T-helper 1 cell treated with Interleukin-12 subunit alpha and Interleukin-12 subunit beta and Interleukin-4 antibody, amounts not matched to agents 30 ng/mL and 1 ng/mL, for 36 hours (primary cell): ENCODE measurements at regions not wholly inside any gene's neighbourhood (a gene's known extent, or its start where the extent isn't known, plus 50 kb on each side); places are given as distances from the start of the nearest gene placed in this dataset.

Experiments
- intact Hi-C: fragments of 100-400 bp; cut with micrococcal nuclease; formaldehyde crosslinking; loops from one replicate; pipeline ENCODE4 v1.15.1; 2024

DNA sequence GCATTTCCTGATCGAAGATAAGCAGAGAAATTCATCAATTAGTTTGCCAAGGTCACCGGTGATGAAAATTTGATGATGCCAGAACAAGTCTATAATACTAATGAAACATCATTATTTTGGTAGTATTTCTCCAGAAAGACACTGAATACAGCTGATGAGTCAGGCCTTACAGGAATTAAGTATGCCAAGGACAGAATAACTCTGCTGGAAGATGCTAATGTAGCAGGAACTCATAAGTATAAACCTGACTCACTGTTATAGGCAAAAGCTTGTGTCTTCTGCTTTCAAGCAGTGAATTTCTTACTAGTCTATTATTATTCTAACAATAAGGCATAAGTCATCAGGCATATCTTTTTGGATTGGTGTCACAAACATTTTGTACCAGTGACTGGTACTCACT, 1825.1 kb upstream of the IGFBP7 start:
- intact Hi-C loops = no loop called here

DNA sequence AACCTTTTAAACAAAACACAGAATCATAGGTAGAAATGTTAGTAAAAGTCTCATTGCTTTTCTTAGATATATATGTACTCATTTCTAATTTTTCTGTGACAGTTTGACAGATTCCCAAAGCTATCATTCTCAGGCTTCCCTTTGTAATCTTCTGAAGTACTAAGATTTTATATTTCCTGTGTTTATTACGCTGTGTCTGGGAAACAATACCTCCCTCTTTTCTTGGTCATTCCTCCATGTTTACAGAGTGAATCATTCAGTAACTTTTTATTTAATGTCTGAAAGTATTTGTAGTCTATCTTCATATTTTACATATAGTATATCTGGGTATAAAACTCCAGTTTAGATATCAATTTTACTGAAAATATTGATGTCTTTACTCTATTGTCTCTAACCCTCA, 1826.3 kb upstream of the IGFBP7 start:
- intact Hi-C loops = no loop called here

DNA sequence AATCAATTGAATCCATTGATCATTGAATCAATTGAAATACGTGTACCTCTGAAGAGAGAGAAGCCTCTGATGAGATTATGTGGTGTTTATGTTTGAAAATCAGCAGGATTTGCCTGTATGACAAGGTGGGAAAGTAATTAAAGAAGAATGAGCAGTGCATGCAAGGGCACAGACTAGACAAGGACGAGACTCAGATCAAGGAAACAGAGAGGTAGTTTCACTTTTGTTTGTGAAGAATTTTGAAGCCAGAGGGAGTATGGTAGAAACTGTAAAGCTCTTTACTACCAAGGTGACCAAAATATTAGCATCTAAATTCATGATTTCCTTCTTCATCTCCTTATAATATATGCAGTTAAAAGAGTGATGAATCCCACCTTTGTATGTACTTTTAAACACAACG, 1830.0 kb upstream of the IGFBP7 start:
- intact Hi-C loops = no loop called here

DNA sequence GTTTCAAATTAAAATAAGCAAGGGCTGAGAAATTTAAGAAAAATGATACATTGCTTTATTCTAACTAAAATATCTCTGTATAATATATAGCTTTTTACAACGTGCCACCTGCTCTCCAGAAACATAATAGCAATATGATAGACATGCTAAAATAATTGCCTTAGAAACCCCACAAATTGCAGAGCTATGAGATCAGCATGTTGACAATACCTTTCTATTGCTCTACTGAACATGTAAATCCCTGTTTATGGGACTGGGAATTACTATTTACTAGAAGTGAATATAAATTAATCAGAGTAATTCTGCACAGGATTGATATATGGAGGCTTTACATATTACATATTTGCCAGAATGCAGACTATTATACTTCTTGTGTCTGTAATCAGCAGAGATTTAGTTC, 1831.1 kb upstream of the IGFBP7 start:
- intact Hi-C loops = no loop called here

DNA sequence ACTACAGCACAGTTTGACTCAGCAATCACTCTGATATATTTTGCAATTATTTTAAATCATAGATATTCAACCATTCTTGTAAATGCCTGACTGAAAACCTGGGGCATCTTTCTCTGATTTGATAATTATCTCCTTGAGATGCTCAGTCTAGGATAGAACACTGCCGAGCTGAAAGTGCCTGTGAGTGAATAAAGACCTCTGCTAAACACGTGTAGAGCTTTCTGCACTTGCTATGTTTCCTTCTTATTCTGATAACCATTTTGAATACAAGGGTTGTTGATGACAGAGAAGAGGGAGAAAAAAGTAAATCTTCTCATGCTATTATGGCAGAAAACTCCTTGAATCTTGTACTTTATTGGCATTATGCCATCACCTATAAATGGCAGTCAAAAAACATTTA, 1843.4 kb upstream of the IGFBP7 start:
- intact Hi-C loops = no loop called here

DNA sequence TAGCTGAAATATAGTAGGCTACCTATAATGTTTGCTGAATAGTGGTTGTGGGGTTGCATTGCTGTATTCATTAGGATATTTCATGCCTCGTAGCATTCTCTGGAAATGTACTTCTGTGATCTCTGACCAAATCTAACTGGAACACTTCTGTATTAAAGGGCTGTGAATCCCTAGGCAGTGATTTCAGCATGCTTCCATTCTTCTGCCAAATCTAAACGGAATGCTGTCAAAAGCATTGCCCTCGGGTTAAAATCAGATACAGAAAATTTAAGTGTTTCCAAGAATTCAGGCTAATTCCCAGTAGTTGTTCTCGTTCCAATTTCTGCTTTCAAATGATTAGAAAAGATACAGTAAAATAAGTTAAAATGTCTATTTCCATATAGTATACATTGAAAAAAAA, 1847.5 kb upstream of the IGFBP7 start:
- intact Hi-C loops = no loop called here

DNA sequence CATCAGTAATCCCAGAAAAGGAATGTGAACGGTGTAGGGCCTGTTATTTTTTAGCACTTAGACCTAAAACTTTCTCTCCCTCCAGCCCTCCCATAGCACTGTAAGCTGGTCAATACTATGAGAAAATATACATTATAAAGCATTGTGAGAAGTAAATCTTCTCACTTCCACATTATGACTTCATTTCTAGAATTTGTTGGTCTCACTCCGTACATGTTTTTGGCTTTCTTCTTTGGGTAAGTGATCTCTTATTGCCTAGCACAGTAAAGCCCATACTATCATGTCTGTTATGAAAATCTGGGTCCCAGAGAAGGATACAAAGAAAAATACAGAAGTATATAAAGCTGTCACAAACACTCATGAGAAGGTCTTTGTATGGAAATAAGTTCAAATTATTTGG, 1851.1 kb upstream of the IGFBP7 start:
- intact Hi-C loops = no loop called here

DNA sequence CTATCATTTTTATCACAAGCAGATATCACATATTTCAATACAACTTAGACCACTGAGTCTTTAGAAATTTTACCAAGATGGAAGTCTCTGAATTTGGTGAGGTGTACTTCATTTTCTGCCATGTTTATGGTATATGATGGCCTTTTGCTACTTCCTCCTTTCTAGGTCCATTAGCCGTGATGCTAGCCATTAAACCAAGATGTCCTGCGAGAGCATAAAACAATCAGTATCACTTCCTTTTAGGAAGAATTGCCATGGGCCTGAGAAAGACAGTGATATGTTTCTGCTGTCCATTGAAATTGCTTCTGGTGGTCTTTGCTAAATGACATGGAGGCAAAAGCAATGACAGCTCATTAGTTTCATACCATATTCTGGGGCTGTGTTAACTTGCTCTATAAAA, 1851.7 kb upstream of the IGFBP7 start:
- intact Hi-C loops = no loop called here

DNA sequence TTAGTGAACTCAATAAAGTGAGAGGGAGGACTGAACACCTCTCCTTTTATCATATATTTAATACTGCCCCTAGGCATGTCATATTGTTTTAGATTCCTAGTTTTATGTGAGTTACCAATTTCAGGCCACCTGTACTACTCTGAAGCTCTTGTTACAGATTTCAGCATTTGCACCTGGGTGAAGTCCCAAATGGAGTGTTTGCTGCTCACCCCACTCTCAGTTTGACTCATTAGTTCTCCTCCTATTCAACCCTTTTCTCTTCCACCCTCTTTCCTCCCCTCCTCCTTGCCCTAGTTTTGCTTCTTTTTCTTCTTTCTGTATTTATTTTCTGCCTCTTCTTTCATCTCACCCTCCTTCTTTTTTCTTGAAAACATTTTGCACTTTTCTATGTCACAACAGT, 1852.2 kb upstream of the IGFBP7 start:
- intact Hi-C loops = no loop called here

DNA sequence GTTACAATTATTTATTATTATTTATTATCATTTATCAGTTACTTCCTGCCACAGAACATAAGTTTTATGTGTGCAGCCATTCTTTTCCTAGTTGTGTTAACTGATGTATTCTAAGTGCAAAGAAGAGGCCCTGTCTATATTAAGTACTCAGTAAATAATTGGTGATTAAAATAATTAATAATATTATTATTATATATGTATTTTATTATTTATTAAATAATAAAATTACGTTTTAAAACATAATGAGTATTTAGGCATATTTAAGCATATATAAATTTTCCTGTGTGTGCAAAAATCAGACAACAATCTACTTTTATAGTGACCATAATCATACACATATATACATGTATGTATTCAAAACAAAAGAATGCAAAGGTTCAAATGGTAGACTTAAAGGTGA, 1871.6 kb upstream of the IGFBP7 start:
- intact Hi-C loops = no loop called here

DNA sequence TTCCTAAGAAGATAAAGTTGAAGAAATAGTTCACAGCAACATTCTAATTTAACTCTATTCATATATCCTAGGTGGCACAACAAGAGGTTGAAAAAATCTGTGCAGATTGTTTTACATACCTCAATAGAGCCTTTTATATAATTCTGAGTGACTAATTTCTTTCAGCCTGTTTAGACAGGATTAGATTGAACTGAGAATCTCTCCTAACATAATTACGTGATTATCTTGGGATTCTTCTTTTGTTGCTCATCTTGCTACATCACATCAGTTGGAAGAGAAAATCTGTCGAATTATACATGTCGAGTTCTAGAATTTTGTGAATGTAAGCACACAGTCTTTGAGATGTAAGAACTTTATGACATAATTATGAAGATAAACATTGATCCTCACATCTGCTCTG, 1873.7 kb upstream of the IGFBP7 start:
- intact Hi-C loops = no loop called here

DNA sequence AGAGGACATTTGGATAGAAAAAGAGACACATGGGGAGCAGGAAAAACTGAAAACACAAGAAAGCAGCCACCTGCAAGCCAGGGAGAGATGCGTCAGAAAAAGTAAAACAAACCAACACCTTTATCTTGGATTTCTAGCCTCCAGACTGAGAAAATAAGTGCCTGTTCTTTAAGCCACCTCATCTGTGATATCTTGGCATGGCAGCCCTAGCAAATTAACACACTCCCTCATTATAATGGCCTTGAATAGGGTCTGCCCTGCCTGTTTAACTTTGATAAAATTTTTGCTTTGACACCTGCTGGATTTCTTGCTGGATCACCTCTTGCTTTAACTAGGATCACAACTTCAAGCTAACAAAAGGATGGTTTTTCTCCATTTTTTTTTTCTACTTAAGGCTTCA, 1892.0 kb upstream of the IGFBP7 start:
- intact Hi-C loops = no loop called here

DNA sequence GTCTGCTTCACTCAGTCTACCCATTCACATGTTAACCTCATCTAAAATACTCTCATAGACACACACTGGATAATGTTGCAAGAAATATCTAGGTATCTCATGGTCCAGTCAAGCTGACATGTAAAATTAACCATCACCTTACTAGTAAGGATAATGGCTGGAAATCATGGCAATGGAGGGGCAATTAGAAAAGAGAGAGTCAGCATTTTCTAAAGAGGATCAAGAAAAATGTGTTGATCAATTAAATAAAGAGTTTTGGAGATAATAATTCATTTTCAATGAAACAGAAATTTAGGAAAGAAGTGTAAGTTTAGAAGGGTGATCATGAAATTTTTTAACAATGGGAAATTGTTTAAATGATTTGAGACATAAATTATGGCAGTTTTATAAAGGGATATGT, 1914.1 kb upstream of the IGFBP7 start:
- intact Hi-C loops = no loop called here

DNA sequence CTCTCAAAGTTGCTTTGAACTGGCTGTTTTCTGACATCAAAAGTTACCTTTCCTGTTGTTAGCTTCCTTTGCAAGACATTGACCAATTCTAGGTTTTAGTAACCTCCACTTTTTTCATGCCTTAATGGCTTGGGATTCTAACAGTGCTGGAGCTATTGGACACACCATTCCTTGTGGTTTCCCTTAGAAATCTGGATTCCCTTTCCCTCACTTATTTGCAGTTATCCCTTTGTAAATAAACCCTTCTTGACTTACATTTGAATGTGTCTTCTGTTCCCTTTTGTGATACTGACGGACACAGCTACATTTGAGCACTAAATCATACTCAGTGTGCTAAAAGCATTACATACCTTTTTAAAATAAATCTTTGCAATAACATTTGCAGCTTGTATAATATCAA, 1927.6 kb upstream of the IGFBP7 start:
- intact Hi-C loops = no loop called here

DNA sequence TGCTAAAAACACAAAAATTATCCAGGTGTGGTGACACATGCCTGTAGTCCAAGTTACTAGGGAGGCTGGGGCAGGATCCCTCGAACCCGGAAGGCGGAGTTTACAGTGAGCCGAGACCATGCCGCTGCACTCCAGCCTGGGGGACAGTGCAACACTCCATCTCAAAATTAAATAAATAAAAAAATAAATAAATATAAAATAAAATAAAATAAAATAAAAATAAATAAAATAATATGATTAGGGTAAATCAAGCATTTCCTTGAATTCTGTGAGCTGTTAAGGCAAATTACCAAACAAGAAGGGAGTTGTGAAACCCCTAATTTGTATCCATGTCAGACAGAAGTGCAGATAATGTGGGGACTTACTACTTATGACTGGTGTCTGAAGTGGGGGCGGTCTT, 1928.9 kb upstream of the IGFBP7 start:
- intact Hi-C loops = no loop called here

DNA sequence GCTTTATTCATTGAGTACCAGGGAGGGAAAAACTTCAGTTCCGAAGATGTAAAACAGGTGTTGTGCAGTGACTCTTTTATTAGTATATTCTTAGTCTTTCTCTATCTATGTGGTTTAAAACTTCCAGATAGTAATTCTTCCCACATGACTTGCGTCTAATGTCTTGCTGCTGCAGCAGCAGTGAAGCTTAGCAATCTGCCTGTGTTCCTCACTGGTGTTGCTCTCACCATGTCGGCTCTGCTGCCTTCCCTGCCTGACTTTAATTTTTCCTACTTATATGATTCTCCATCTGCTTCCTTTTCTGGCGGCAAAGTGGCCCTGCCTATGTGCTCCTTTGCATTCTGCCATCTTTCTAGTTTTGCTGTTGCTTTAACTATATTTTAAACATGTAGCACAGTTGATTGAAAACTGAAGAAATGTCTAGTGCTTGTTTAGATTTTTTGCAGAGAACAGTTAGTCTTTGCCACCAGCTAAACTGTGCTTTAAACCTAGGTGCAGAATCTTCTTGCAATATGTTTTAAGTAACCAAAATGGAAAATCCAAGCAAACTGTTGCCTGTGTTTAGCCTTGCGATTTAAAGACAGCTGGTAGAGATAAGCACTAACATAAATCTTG, 1934.2 kb upstream of the IGFBP7 start:
- intact Hi-C loops = no loop called here

DNA sequence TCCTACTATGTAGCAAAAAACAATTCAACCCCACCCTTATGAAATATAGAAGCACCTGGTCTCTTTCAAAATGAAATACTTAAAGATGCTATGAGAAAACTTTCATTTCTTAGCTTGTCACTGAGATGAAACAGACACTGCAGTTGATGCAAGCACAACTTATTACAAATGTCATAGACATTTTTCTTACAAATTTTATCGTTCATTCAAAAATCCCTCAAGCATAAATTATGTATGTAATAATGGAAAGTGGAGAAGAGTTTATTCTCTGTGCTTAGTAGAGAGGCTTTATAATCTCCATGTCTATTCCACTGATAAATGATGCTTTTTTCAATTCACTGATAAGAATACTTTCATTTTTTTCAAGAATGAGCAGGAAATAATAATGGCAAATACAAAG, 1943.9 kb upstream of the IGFBP7 start:
- intact Hi-C loops = no loop called here

DNA sequence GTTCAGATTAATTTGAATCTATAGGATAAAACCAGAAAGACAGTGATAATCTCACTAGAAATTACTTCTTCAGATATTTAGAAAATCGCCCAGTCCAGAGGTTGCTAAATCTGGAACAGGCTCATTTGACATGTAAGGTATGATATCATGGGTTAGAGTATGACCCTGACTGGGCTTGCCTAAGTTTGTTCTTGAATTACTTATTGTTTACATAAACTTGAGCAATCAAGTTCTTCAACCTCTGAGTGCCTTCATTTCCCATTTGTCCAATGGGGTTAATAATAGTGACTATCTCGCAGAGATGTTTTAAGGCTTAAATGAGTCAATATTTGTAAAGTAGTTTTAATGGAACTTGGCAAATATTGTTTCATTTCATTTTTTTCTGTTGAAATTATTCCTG, 1947.6 kb upstream of the IGFBP7 start:
- intact Hi-C loops = no loop called here

DNA sequence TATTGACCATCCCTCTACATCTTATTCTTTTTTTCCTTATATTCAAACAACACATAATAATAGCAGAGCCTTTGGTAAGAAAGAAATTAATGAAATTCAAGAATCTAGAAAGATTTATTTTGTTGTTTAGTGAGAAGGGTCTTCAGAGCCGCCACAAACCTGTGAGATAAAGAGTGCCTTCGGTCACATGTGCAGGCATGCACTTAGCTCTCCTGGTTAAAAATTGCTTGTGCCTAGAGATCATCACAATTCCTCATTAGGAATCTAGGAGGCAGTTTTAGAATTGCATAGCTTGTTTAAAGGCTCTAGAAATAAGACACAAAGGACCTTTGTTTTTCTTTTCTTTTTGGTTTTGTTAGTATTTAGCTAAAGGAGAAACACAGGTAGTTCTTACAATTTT, 1948.4 kb upstream of the IGFBP7 start:
- intact Hi-C loops = no loop called here

DNA sequence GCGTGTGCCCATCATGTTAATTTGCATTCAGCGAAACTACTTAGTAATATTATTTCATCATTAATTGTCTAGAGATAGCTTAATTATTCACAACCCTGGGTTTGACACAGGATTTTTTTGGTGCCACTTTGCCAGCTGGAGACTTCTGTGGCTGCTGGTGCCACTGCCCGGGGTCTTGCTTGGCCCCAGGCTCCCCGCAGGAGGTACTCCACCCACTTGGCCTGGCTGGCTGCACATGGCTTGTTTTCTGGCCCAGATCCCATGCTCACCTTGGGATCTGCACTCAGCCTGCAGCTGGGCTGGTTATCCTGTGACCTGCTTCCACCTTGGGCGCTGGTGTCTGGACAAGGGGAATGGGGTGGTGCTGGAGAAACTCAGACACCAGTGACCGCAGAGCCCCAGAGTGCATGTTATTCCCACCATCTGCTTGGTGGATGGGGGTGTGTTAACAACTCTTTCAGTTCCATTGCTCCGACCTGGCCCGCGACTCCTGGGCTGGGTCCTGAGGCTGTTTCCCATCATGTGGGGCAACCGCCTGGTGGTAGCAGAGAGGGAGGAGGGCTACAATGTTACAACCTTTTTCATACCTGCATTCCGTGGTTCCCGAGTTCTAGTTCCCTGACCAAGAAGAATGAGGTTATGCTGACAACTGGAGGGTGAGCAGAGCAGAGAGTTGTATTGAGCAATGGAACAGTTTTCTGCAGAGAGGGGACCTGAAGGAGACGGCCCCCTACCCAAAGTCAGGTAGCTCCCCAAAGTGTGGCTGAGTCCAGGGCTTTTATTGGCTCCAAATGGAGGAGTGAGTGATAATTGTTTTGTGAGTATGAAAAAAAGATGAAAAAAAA, 1950.0 kb upstream of the IGFBP7 start:
- intact Hi-C loops = no loop called here

DNA sequence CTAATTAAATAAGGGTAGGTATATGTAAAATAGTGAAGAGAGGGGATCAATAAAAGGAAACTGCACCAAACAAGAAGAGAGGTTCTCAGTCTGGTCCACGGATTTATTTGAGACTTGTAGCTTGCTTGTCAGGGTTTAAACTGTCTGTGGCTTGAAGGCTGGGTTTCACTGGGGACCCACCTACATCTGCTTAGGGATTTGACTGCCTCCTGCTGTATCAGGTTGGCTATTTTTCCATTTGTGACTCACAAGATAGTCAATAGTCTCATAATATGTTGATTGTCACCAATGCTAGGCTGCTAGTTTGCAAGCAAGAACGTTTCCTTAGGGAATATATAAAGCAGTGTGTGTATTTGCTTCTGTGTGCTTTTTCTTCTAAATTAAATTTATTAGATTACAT, 1950.7 kb upstream of the IGFBP7 start:
- intact Hi-C loops = no loop called here

DNA sequence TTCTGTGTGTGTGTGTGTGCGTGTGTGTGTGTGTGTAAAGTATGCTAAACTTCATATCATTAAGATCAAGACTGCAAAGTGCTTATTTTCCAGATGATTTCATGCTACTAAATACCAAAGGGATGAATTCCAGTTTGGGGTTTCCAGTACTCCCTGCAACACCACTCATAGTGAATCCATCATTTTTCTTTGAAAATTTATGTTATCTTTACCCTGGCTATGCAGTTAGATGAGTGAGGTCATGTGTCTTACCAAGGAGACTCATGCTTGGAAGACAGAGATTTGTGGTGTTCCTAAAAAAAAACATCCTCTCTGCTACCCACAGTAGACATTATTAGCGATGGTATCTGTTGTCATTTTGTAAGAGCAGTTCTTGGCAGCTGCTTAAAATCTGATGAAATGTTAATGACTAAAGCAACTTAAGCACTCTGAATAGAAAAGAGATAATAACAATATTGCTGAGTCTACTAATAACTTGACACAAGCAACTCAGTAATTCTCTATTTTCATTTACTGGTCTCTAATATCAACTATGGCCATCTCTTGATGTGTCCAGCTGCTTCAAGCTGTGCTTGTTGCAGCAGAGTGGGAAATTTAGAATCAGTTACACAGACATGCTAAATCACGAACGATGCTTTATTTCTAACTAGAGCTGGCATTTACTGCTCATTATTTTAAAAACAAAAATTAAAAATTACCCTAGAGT, 1953.0 kb upstream of the IGFBP7 start:
- intact Hi-C loops = no loop called here
